Activated T-cell treated with anti-CD3 and anti-CD28 coated beads for 24 hours (primary cell): ENCODE measurements at regions not wholly inside any gene's neighbourhood (a gene's known extent, or its start where the extent isn't known, plus 50 kb on each side); places are given as distances from the start of the nearest gene placed in this dataset.

Experiments used
- DNase-seq: peaks from one replicate; pipeline ENCODE4 v3.0.0-alpha.2; 2020; ENCODE audit warnings: low read depth

- DNase-seq, result no peak
These were observed 280.5 kb upstream of the JAG1 start for GRCh38 chr20:10954137-10954840.

- no peak for DNase-seq
These were observed 281.2 kb upstream of the JAG1 start for GRCh38 chr20:10954908-10955580.

- no peak for DNase-seq
These were observed 284.5 kb upstream of the JAG1 start for GRCh38 chr20:10958279-10958678.

- no peak for DNase-seq
These were observed 286.6 kb upstream of the JAG1 start for GRCh38 chr20:10960416-10960815.

DNA sequence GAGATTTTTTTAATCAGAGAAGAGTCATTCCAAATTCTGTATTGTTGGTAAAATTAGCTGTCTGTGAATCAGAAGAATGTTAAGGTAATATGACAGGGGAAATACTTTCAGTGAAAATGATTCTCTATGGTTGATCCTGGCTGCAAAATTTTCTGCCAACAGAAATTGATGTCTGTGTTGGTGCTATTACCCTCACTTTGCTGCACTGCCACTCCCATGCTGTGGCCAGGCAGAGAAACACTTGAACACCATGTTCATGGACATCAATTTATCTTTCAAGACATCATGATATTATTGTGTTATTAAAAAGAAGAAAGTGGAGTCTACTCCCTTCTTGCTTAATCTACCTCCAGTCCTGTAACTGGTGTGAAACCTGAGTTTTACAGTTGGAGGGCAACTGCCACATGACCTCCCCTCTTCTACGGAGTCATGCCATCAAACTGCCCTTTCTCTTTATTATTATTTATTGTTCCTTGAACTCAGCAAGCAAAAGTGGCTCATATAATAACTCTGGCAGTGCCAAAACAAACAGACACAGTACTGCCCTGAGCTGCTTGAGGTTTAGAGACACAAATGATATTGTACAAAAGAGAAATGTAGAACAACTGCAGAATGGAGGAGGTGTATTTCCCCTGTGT lies 288.0 kb upstream of the JAG1 start:
- DNase-seq, result no peak

DNA sequence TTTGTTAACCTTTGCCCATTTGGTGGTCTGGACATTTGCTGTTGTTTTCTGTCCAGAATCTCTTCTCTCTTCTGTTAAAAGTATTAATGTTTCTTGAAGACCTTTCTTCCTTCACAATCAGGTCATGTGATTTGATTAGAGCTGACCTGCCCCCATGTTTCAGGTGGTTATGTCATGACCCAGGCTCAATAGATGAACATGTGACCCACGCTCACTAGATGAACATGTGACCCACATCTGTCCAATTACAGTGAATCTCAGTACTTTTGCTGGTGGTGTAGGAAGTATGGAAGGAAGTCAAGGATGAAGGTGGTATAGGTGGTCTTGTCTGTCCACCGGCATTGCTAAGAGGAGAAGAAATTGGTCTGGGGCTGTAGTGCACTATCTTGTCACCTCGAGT lies 289.1 kb upstream of the JAG1 start:
- DNase-seq, result no peak

GRCh38 chr20:10963717-10964266 lies 290.0 kb upstream of the JAG1 start:
- DNase-seq, result no peak

DNA sequence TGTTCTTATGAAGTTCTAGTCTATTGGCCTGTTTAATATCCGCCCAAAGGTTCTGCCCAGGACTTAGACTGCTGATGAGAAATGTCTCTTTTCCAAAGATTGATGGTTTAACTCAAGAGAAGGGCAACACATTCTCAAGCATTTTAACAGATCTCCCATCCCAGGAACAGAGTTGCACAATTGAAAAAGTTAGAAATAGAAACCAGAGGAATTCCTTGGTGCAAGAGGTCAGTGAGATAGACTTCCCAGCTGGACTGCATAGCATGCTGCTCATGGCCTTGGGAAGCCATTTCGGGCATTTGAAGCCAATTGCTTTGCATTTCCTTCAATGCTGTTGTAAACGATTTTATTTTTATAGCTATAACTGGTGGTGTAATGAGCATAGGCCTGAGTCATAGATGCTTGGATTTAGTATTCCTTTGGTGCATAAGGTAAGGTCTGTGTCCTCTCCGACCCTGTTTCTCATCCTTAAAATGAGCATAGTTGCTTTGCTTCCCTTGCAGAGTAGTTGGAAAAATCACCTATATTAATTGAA lies 292.2 kb upstream of the JAG1 start:
- DNase-seq, result no peak

DNA sequence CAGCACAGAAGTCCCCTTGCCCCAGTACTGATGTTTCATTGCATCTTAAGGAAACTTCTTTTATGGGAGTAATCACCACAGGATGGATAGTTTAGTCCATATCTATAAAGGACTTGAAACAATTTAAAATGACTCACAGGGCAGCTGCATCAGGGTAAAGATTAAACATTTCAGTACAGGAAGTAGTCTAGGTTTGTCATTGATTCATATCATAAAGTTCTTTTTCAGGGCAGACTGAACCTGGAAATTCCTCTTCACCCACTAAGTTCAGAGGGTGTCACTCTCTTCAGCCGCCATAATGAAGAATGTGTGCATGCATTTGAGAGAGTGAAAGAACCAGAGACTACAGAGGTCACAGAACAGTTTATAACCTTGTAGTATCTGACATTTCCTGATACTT lies 296.3 kb upstream of the JAG1 start:
- DNase-seq, result no peak

DNA sequence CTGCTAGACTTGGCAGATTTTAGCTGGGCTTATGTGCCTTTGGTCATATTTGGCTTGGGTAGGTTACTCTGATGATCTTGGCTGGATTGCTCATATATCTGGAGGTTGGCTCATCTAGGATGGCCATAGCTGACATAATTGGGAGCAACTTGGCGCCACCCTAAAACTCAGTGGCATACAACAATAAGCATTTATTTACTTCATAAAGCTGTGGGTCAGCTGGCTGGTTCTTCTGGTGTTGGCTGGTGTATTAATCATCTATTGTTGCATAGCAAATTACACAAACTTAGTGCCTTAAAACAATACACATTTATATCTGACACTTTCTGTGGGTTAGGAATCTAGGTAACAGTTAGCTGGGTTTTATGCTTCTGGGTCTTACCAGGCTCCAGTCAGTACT lies 297.3 kb upstream of the JAG1 start:
- DNase-seq, result no peak

DNA sequence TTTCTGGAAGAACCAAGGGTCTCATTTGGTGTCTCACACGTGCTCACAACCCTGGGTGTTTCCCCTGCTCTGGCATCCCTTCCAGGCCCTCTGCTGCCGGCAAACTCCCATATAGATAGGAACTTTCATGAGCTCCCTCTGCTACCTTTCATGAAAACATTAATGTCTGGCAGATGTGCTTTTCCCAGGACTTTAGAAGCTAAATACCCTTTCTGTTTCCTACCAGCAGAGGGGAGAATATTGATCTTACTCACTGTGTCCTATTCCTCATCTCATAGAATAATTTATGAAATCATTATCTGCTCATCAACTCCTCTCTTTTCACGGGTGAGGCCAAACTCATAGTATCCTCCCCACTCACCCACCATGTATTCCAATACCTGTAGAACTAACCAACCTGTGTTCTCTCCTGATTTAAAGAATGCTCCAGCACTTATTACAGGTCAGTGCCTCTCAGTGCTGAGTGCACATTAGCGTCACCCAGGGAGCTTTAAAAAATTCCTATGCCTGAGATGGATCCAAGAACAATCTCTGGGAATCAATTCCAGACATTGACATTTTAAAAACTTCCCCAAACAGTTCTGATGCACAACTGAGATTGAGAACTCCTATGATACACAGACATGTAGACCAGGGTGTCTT lies 298.5 kb upstream of the JAG1 start:
- no peak for DNase-seq

GRCh38 chr20:10976051-10976450 lies 302.3 kb upstream of the JAG1 start:
- no peak for DNase-seq

DNA sequence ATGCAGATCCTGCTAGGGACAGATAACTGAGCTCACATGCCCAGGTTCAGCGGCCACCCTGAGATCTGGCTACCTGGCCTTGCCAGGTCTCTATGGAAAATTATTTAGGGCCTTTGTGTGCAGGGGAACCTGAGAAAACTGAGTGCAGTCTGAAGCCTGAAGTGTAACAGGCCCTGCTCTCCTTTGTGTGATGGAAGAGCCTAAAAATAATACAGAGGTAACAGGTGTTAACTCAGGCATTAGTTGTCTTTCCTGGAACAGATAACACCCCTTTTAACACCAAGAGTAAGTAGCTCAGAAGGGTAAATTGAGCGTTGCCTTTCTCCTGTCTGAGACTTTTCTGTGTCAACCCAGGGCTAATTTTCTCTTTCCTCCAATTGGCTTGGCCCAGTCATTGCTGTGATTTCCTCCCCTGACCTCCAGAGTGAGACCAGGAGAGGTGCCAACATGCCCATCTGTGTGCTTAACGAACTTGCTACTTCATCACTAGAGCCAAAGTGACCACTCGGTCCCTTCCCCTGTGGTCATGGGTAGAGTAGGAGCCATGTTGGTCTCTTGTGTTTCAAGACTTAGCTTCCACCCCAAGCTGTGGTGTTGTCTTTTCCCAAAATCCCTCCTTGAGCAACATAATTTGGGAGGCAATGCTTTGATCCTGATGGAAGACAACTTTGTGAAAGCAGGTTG lies 304.4 kb upstream of the JAG1 start:
- DNase-seq, result no peak

GRCh38 chr20:10978713-10979112 lies 304.9 kb upstream of the JAG1 start:
- no peak for DNase-seq

- DNase-seq, result no peak
These were observed 308.9 kb upstream of the JAG1 start for GRCh38 chr20:10982692-10983091.

DNA sequence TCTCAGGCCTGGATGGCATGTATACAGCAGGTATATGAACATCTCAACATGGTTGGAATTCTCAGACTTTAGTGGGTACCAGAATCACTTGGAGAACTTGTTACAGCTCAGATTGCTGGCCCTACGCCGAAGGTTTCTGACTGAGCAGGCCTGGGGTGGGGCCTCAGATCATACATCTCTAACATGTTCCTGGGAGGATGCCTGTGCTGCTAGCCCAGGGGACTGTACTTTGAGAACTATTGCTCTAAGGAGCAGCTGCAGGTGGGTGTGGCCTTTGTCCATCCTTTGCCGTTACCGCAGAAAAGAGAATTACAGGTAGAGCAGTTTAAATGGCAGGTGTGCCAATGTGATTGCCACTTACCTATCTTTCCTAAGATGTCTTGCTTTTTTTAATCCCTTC lies 310.5 kb upstream of the JAG1 start:
- DNase-seq, result no peak

GRCh38 chr20:10984913-10985312 lies 311.1 kb upstream of the JAG1 start:
- DNase-seq, result no peak

DNA sequence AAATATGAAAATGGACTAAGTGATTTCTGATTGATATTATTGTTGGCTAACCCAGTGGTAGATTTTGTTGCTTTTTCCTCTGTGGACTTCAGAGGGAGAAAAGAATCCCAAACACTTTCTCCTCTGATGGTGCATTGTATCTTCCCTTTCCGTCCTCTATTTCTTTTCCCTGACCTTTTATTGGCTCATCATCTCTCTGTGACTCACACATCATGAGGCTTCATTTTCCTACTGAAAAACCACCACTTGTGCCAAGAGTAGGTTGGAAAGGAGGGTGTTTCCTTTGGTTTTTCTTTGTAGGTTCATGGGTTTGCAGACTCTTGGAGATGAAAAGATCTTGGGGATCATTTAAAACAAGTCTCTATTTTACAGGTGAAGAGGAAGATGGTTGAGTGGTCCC lies 311.7 kb upstream of the JAG1 start:
- no peak for DNase-seq

DNA sequence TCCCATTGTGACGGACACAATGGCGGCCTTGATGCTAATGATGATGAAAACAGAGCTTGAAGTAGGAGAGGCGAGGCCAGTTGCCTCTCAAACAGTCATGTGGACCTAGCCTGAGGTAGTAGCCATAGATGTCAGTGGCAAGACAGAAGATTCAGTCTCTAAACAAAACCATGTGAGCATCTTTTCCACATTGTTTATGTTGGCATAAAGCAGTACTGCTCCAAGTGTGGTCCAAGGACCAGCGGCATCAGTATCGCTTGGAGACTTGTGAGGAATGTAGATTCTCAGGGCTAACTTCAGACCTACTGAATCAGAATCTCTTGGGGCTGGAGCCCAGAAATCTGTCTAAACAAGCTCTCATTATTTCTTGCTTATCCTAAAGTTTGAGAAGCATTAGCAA lies 312.8 kb upstream of the JAG1 start:
- no peak for DNase-seq

GRCh38 chr20:10987651-10988383 lies 314.0 kb upstream of the JAG1 start:
- DNase-seq, result no peak
